ENCODE measurements at regions not wholly inside any gene's neighbourhood (a gene's known extent, or its start where the extent isn't known, plus 50 kb on each side); places are given as distances from the start of the nearest gene placed in this dataset.

DNA sequence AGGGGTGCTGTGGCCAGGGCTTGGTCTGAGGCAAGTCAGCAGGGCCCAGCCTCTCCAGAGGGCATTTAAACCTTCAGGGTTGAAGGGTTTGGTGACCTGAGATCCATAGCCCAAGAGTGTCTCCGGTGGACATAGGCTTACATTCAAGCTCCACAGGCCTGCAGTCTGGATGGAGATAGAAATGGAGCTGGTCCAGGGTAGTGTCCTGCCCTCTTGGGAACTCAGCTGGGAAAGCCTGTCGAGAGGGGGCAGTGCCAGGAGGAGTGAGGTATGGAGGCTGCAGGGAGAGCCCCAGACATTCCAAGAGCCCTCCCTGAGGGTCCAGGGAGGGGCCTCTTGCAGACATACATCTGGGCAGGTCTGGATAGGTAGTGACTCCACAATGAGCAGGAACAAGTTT is 177.0 kb upstream of the MVB12B start:
- TF ChIP-seq, protein P1, sequence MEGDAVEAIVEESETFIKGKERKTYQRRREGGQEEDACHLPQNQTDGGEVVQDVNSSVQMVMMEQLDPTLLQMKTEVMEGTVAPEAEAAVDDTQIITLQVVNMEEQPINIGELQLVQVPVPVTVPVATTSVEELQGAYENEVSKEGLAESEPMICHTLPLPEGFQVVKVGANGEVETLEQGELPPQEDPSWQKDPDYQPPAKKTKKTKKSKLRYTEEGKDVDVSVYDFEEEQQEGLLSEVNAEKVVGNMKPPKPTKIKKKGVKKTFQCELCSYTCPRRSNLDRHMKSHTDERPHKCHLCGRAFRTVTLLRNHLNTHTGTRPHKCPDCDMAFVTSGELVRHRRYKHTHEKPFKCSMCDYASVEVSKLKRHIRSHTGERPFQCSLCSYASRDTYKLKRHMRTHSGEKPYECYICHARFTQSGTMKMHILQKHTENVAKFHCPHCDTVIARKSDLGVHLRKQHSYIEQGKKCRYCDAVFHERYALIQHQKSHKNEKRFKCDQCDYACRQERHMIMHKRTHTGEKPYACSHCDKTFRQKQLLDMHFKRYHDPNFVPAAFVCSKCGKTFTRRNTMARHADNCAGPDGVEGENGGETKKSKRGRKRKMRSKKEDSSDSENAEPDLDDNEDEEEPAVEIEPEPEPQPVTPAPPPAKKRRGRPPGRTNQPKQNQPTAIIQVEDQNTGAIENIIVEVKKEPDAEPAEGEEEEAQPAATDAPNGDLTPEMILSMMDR (IDR thresholded peaks at IDR 0.05; ENCODE audit: low read length, missing control alignments) = no peak
- H3K4me3 ChIP-seq (replicated peaks; ENCODE audit: low read depth, low read length) = no peak overlapping the region
- no peak for DNase-seq (ENCODE audit: low read depth)

DNA sequence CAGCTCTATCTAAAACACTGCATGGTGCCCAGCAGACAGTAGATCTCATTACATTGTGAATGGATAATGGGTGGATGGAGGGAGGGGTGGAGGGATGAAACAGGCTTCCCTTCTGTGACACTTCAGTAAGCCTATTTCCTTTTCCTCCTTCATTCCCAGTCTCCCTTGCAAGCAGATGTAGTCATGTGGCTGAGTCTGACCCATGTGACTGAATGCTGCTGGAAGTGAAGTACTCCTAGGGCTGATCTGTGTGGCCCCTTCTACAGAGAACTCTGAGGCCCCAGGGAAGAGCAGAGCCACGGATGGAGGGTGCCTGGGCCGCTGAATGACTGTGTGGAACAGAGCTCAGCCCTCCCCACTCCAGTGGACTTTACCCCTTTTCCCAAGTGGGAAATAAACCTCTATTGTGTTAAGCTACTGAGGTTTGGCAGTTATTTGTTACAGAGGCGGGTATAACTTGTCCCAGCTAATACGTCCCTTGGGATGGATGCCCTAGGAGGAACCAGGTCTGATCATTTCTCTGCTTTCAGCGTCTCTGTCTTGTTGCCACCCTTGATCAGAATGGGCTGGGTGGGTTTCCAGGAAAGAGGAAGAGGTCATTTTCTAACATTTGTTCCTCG is 176.1 kb upstream of the MVB12B start:
- DNase-seq (ENCODE audit: low read depth) = no peak
- H3K4me3 ChIP-seq (replicated peaks; ENCODE audit: low read depth, low read length) = no peak overlapping the region
- TF ChIP-seq, protein P1 (IDR thresholded peaks at IDR 0.05; ENCODE audit: low read length, missing control alignments) = no peak

DNA sequence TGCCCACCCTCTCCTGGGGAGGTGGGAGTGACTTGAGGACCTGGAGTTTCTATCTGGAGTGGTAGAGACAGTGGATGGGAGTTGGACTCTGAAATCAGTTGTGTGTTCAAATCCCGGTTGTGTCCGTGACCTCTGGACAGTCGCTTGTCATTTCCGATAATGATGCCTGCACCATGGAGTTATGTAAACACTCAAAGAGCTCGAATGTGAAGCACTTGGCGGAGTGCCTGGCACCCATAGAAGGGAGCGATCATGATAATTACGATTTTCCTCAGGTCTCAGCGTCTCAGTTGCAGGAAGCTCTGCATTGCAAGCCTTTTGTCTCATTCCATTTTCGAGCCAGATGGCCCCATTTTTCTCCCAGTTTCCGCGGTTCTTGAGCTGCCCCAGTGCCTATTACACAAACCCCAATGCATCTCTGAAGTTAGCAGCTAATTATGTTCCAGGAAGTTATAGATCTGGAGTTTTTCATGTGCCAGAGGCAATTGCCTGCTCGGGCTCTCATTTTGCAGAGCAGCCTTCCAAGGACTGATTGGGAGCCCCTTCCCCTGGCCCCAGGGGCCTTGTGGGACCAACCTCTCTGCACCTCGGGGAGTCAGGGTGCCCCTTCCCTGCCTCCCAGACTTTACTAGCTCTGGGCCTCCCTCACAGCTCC is 175.5 kb upstream of the MVB12B start:
- TF ChIP-seq, protein P1 (IDR thresholded peaks at IDR 0.05; ENCODE audit: low read length, missing control alignments) = no peak
- no peak overlapping the region for H3K4me3 ChIP-seq (replicated peaks; ENCODE audit: low read depth, low read length)
- DNase-seq (ENCODE audit: low read depth) = no peak

DNA sequence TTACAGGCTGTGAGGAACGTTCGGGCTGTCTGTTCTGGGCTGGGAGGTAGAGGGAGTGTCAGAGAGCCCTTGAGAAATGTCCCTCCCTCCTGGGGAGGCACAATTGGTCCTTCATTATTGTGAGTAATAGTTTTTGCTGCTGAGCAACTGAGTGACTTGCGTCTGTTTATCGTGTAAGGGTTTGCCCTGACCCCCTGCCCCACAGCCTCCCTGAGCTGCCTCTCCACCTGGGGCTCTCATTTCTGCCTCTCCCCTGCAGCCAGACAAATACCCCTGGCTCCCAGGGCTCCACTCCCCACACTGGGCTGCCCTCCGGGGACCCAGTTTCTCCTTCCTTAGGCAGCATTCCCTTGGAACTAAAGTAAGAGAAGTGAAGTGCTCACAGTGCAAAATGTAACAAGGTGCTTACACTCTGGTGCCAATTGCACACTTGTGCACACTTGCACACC is 174.9 kb upstream of the MVB12B start:
- TF ChIP-seq, protein P1 (IDR thresholded peaks at IDR 0.05; ENCODE audit: low read length, missing control alignments) = no peak
- no peak overlapping the region for H3K4me3 ChIP-seq (replicated peaks; ENCODE audit: low read depth, low read length)
- DNase-seq (ENCODE audit: low read depth) = no peak

DNA sequence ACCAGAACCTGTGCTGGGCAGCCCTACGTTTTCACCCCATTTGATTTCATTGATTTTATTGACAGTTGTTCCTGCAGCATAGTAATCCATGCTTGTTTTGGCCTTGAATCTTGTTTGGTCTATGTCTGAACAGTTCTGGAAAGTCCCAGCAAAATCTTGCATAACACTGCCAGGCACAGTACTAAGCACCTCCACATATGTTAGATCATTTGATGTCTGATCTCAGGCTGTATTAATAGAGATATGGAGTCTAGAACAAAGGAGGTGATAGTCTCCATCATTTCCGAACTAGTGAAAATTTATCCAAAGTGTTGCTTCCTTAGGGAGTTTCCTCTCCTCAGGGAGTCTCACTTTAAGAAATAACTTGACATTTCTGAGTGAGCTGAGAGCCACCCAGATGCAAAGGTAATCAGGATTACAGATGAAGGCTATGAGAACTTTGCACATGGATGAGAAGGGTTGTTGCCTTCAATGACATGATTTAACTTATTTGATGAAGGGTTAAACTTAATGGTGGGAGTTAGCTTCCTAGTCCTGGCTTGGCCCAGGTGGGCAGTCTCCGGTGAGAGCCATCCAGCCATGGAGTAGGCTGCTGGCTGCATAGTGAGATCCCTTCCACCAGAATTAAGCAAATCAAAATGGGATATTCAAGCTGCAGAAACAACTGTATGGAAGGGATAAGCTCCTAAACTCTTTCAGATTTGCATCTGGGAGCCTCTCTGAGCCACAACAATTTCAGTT is 173.8 kb upstream of the MVB12B start:
- TF ChIP-seq, protein P1 (IDR thresholded peaks at IDR 0.05; ENCODE audit: low read length, missing control alignments) = no peak
- H3K4me3 ChIP-seq (replicated peaks; ENCODE audit: low read depth, low read length) = no peak overlapping the region
- no peak for DNase-seq (ENCODE audit: low read depth)

DNA sequence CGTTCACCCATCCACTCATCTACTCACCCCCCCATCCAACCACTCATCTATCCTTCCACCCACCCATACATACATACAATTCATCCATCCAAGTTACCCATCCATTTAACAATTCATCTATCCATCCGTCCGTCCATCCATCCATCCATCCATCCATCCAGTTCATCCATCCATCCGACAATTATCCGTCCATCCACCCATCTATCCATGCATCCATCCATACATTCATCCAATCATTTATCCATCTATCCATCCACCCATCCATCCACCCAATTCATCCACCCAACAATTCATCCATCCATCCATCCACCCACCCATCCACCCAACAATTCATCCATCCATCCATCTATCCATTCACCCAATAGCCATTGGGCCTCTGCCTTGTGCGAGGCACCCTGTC is 173.2 kb upstream of the MVB12B start:
- no peak overlapping the region for H3K4me3 ChIP-seq (replicated peaks; ENCODE audit: low read depth, low read length)
- TF ChIP-seq, protein P1 (IDR thresholded peaks at IDR 0.05; ENCODE audit: low read length, missing control alignments) = no peak
- no peak for DNase-seq (ENCODE audit: low read depth)
